SK-N-SH (cell line): ENCODE measurements at regions not wholly inside any gene's neighbourhood (a gene's known extent, or its start where the extent isn't known, plus 50 kb on each side); places are given as distances from the start of the nearest gene placed in this dataset.

Experiments used
- CTCF ChIA-PET: fragments of 300-600, 350-600 bp; formaldehyde crosslinking; extraction: SDS; loops from one replicate; lab custom pipeline; 2021; lab: Yijun Ruan, JAX
- POLR2A ChIA-PET: fragments of 350-600 bp; sonication (Branson Sonifier 250); formaldehyde crosslinking; extraction: SDS; loops from one replicate; lab custom pipeline; 2020; ENCODE audit warnings: antibody characterized with exemption, inconsistent platforms; lab: Yijun Ruan, JAX
- DNase-seq: peaks from one replicate; pipeline ENCODE4 v3.0.0; 2012
- H2AFZ ChIP-seq: fragments of 200-600 bp; sonication (generic); 2 replicates; pipeline ENCODE4 v1.8.1; 2016; ENCODE audit warnings: antibody characterized with exemption, mild to moderate bottlenecking, low read depth
- H3F3A ChIP-seq: fragments of 200-600 bp; sonication (generic); replicated peaks from 2 replicates; pipeline ENCODE3; 2016; ENCODE audit warnings: antibody characterized with exemption, mild to moderate bottlenecking; ENCODE audit not compliant: insufficient read depth
- H3K27ac ChIP-seq, 2 experiments: fragments of 200-500 bp in 1 of 2; fragments of 200-600 bp in 1 of 2; sonication (Bioruptor generic) in 1 of 2; sonication (generic), shearing (Covaris generic) in 1 of 2; 2 replicates each; pipeline versions ENCODE4 v1.5.1 to v1.6.1; 2014 to 2016; ENCODE audit warnings: low read depth in 2 of 2, inconsistent platforms in 1 of 2, low read length in 1 of 2, mild to moderate bottlenecking in 1 of 2, mixed read lengths in 1 of 2
- H3K27me3 ChIP-seq: fragments of 200-600 bp; sonication (generic), shearing (Covaris generic); 2 replicates; pipeline ENCODE4 v1.6.1; 2016; ENCODE audit warnings: mixed run types; ENCODE audit not compliant: insufficient read depth
- H3K36me3 ChIP-seq, 2 experiments: fragments of 200-500 bp in 1 of 2; fragments of 200-600 bp in 1 of 2; sonication (Bioruptor generic) in 1 of 2; sonication (generic) in 1 of 2; replicated peaks in 1 of 2; 2 replicates each; pipeline versions ENCODE3 to v1.5.1; 2014 to 2016; ENCODE audit warnings: low read length in 1 of 2, mild to moderate bottlenecking in 1 of 2; ENCODE audit not compliant: insufficient read depth in 2 of 2, control insufficient read depth in 1 of 2
- H3K4me1 ChIP-seq, 2 experiments: fragments of 200-500 bp in 1 of 2; fragments of 200-600 bp in 1 of 2; sonication (Bioruptor generic) in 1 of 2; sonication (generic), shearing (Covaris generic) in 1 of 2; 2 replicates each; pipeline versions ENCODE4 v1.5.1 to v1.6.1; 2014 to 2016; ENCODE audit warnings: low read depth in 1 of 2, low read length in 1 of 2, mixed run types in 1 of 2; ENCODE audit not compliant: insufficient read depth in 2 of 2, control insufficient read depth in 1 of 2
- H3K4me2 ChIP-seq: fragments of 200-600 bp; sonication (generic), shearing (Covaris generic); 2 replicates; pipeline ENCODE4 v1.6.1; 2017; ENCODE audit warnings: mixed run types
- H3K4me3 ChIP-seq, 2 experiments: fragments of 200-500 bp in 1 of 2; fragments of 200-600 bp in 1 of 2; sonication (Bioruptor generic) in 1 of 2; sonication (generic), shearing (Covaris generic) in 1 of 2; 2 replicates each; pipeline versions ENCODE4 v1.5.1 to v1.8.1; 2014 to 2016; ENCODE audit warnings: low read depth in 2 of 2, inconsistent platforms in 1 of 2, low read length in 1 of 2, mild to moderate bottlenecking in 1 of 2, mixed read lengths in 1 of 2, moderate library complexity in 1 of 2
- H3K79me2 ChIP-seq: fragments of 200-600 bp; sonication (generic); 2 replicates; pipeline ENCODE4 v1.8.1; 2017; ENCODE audit warnings: mild to moderate bottlenecking; ENCODE audit not compliant: insufficient read depth
- H3K9ac ChIP-seq: fragments of 200-600 bp; sonication (generic); 2 replicates; pipeline ENCODE4 v1.6.1; 2017; ENCODE audit warnings: mixed run types
- H3K9me2 ChIP-seq: fragments of 200-600 bp; sonication (generic); 2 replicates; pipeline ENCODE4 v1.6.1; 2017; ENCODE audit warnings: mixed run types
- H3K9me3 ChIP-seq: fragments of 200-600 bp; sonication (generic); 2 replicates; pipeline ENCODE4 v1.6.1; 2017; ENCODE audit warnings: mixed run types, mild to moderate bottlenecking, moderate library complexity
- H4K20me1 ChIP-seq: fragments of 200-600 bp; sonication (generic); 2 replicates; pipeline ENCODE4 v1.6.1; 2017; ENCODE audit warnings: mild to moderate bottlenecking, mixed run types; ENCODE audit not compliant: insufficient read depth
- ELF1 ChIP-seq: IDR thresholded peaks from 2 replicates; pipeline ENCODE4 v1.4.0; 2012
- EP300 ChIP-seq, 2 experiments: IDR thresholded peaks; 2 replicates each; pipeline versions ENCODE4 v1.4.0 to v1.6.1; 2012; ENCODE audit warnings: borderline replicate concordance in 1 of 2, low read depth in 1 of 2, low read length in 1 of 2
- FOXM1 ChIP-seq: IDR thresholded peaks from 2 replicates; pipeline ENCODE4 v1.4.0; 2012; ENCODE audit warnings: low read depth, mild to moderate bottlenecking
- GABPA ChIP-seq: IDR thresholded peaks from 2 replicates; pipeline ENCODE4 v1.4.0; 2012; ENCODE audit warnings: low read depth, mild to moderate bottlenecking
- MXI1 ChIP-seq: IDR thresholded peaks from 2 replicates; pipeline ENCODE4 v1.6.1; 2012; ENCODE audit warnings: mild to moderate bottlenecking, low read depth, low read length, improper control_type of control experiment
- NRF1 ChIP-seq: IDR thresholded peaks from 2 replicates; pipeline ENCODE4 v1.6.1; 2012; ENCODE audit warnings: low read depth, mild to moderate bottlenecking, low read length
- RXRA ChIP-seq: IDR thresholded peaks from 2 replicates; pipeline ENCODE4 v1.4.0; 2012; ENCODE audit warnings: low read depth, mild to moderate bottlenecking, borderline replicate concordance
- SIN3A ChIP-seq: IDR thresholded peaks from 2 replicates; pipeline ENCODE4 v1.6.1; 2012; ENCODE audit warnings: low read depth, mild to moderate bottlenecking, low read length, moderate library complexity, borderline replicate concordance
- SMC3 ChIP-seq: IDR thresholded peaks from 2 replicates; pipeline ENCODE4 v1.6.1; 2012; ENCODE audit warnings: low read depth, low read length, improper control_type of control experiment
- TEAD4 ChIP-seq: IDR thresholded peaks from 2 replicates; pipeline ENCODE4 v1.4.0; 2012; ENCODE audit warnings: mild to moderate bottlenecking, borderline replicate concordance; ENCODE audit not compliant: insufficient read depth
- YY1 ChIP-seq: IDR thresholded peaks from 2 replicates; pipeline ENCODE4 v1.4.0; 2012; ENCODE audit warnings: low read depth, mild to moderate bottlenecking
- WGBS: methylation state at CpG from one replicate; pipeline ENCODE4 v1.1.6; 2017; ENCODE audit warnings: low lambda C conversion rate; 5-methylcytosine and 5-hydroxymethylcytosine counted together
- TF ChIP-seq, protein P1 (sequence below): fragments of 200-600 bp; sonication (generic); IDR thresholded peaks from 2 replicates; pipeline ENCODE4 v1.6.1; 2017; ENCODE audit warnings: antibody characterized with exemption, mild to moderate bottlenecking, moderate library complexity
- TF ChIP-seq, protein P2 (sequence below): IDR thresholded peaks from 2 replicates; pipeline ENCODE4 v1.6.1; 2012; ENCODE audit warnings: mild to moderate bottlenecking, low read depth, low read length, moderate library complexity
- TF ChIP-seq, protein P3 (sequence below): fragments of 150-350 bp; IDR thresholded peaks from 2 replicates; pipeline ENCODE4 v1.6.1; 2016; ENCODE audit warnings: mild to moderate bottlenecking, low read depth, low read length
- TF ChIP-seq, protein P4 (sequence below): IDR thresholded peaks from 2 replicates; pipeline ENCODE4 v1.4.0; 2012; ENCODE audit warnings: low read depth

DNA sequence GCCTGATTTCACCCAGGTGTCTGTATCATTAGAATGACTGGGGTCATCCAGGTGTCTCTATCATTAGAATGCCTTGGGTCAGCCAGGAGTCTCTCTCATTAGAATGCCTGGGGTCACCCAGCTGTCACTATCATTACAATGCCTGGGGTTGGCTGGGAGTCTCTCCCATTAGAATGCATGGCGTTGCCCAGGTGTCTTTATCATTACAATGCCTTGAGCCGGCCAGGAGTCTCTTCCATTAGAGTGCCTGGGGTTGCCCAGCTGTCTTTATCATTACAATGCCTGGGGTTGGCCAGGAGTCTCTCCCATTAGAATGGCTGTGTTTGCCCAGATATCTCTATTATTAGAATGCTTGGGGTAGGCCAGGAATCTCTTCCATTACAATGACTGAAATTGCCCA lies 61.6 kb downstream of the RNF187 start:
- Histone ChIP-seq H3K9me3 (no peaks in the 10 kb centered on the region), H3K27ac (no peak overlapping the region), H3K27me3 (no peaks in the 10 kb centered on the region; the same call in 1 of the 2 replicates), H3K4me1 (no peaks in the 10 kb centered on the region), H2AFZ (no peak overlapping the region), H3F3A (no peaks in the 10 kb centered on the region), H3K9me2 (no peaks in the 10 kb centered on the region), H4K20me1 (no peaks in the 10 kb centered on the region), H3K4me3 (no peak overlapping the region), H3K9ac (no peak overlapping the region), H3K36me3 (no peaks in the 10 kb centered on the region), H3K4me2 (no peak overlapping the region), H3K79me2 (no peaks in the 10 kb centered on the region)
- POLR2A ChIA-PET: no interaction called here
- CTCF ChIA-PET: no interaction called here
- TF ChIP-seq YY1: no peak
- no peak for TF ChIP-seq EP300 (IDR thresholded peaks at IDR 0.05; ENCODE audit: borderline replicate concordance in 1 of 2, low read depth in 1 of 2, low read length in 1 of 2)
- TF ChIP-seq, protein P1, sequence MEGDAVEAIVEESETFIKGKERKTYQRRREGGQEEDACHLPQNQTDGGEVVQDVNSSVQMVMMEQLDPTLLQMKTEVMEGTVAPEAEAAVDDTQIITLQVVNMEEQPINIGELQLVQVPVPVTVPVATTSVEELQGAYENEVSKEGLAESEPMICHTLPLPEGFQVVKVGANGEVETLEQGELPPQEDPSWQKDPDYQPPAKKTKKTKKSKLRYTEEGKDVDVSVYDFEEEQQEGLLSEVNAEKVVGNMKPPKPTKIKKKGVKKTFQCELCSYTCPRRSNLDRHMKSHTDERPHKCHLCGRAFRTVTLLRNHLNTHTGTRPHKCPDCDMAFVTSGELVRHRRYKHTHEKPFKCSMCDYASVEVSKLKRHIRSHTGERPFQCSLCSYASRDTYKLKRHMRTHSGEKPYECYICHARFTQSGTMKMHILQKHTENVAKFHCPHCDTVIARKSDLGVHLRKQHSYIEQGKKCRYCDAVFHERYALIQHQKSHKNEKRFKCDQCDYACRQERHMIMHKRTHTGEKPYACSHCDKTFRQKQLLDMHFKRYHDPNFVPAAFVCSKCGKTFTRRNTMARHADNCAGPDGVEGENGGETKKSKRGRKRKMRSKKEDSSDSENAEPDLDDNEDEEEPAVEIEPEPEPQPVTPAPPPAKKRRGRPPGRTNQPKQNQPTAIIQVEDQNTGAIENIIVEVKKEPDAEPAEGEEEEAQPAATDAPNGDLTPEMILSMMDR: no peak
- no peak for TF ChIP-seq GABPA
- TF ChIP-seq NRF1: no peak
- TF ChIP-seq, protein P2, sequence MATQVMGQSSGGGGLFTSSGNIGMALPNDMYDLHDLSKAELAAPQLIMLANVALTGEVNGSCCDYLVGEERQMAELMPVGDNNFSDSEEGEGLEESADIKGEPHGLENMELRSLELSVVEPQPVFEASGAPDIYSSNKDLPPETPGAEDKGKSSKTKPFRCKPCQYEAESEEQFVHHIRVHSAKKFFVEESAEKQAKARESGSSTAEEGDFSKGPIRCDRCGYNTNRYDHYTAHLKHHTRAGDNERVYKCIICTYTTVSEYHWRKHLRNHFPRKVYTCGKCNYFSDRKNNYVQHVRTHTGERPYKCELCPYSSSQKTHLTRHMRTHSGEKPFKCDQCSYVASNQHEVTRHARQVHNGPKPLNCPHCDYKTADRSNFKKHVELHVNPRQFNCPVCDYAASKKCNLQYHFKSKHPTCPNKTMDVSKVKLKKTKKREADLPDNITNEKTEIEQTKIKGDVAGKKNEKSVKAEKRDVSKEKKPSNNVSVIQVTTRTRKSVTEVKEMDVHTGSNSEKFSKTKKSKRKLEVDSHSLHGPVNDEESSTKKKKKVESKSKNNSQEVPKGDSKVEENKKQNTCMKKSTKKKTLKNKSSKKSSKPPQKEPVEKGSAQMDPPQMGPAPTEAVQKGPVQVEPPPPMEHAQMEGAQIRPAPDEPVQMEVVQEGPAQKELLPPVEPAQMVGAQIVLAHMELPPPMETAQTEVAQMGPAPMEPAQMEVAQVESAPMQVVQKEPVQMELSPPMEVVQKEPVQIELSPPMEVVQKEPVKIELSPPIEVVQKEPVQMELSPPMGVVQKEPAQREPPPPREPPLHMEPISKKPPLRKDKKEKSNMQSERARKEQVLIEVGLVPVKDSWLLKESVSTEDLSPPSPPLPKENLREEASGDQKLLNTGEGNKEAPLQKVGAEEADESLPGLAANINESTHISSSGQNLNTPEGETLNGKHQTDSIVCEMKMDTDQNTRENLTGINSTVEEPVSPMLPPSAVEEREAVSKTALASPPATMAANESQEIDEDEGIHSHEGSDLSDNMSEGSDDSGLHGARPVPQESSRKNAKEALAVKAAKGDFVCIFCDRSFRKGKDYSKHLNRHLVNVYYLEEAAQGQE: no peak
- TF ChIP-seq ELF1: no peak
- TF ChIP-seq TEAD4: no peak
- no peak for TF ChIP-seq MXI1
- TF ChIP-seq, protein P3, sequence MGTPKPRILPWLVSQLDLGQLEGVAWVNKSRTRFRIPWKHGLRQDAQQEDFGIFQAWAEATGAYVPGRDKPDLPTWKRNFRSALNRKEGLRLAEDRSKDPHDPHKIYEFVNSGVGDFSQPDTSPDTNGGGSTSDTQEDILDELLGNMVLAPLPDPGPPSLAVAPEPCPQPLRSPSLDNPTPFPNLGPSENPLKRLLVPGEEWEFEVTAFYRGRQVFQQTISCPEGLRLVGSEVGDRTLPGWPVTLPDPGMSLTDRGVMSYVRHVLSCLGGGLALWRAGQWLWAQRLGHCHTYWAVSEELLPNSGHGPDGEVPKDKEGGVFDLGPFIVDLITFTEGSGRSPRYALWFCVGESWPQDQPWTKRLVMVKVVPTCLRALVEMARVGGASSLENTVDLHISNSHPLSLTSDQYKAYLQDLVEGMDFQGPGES: no peak
- TF ChIP-seq FOXM1: no peak
- no peak for TF ChIP-seq RXRA
- no peak for TF ChIP-seq SIN3A
- TF ChIP-seq, protein P4, sequence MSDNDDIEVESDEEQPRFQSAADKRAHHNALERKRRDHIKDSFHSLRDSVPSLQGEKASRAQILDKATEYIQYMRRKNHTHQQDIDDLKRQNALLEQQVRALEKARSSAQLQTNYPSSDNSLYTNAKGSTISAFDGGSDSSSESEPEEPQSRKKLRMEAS: no peak
- no peak for TF ChIP-seq SMC3
- no peak for DNase-seq
- WGBS: 0% methylated on average over 1 of the region's 2 CpGs
